Liver (tissue), 8 donors: ENCODE measurements at regions not wholly inside any gene's neighbourhood (a gene's known extent, or its start where the extent isn't known, plus 50 kb on each side); places are given as distances from the start of the nearest gene placed in this dataset.

Experiments
- DNase-seq: peaks from one replicate; pipeline ENCODE4 v3.0.0-alpha.2; 2017; ENCODE audit warnings: low spot score
- H3K27ac ChIP-seq, 2 donors: one replicate each; pipeline ENCODE4 v1.7.0; 2013; ENCODE audit warnings: inconsistent platforms in 2 of 2, low read length in 2 of 2, control low read depth in 1 of 2, low read depth in 1 of 2, mild to moderate bottlenecking in 1 of 2
- H3K27me3 ChIP-seq, 4 donors: one replicate each; pipeline versions ENCODE4 v1.6.1 to v1.7.0; 2013; ENCODE audit warnings: low read length in 3 of 4, inconsistent platforms in 1 of 4, mild to moderate bottlenecking in 1 of 4, moderate library complexity in 1 of 4; ENCODE audit not compliant: control insufficient read depth in 4 of 4, insufficient read depth in 4 of 4
- H3K36me3 ChIP-seq, 4 donors: one replicate each; pipeline versions ENCODE4 v1.6.1 to v1.7.0; 2013; ENCODE audit warnings: low read length in 3 of 4, mild to moderate bottlenecking in 3 of 4, low read depth in 1 of 4, moderate library complexity in 1 of 4; ENCODE audit not compliant: control insufficient read depth in 4 of 4, insufficient read depth in 3 of 4
- H3K4me1 ChIP-seq, 4 donors: one replicate each; pipeline versions ENCODE4 v1.6.1 to v1.7.0; 2013; ENCODE audit warnings: low read length in 3 of 4, mild to moderate bottlenecking in 3 of 4, moderate library complexity in 1 of 4; ENCODE audit not compliant: control insufficient read depth in 4 of 4, insufficient read depth in 4 of 4
- H3K4me3 ChIP-seq, 3 donors: one replicate each; pipeline versions ENCODE4 v1.6.1 to v1.7.0; 2013; ENCODE audit warnings: low read length in 3 of 3, control low read depth in 1 of 3, low read depth in 1 of 3, mild to moderate bottlenecking in 1 of 3
- H3K9ac ChIP-seq, 2 donors: one replicate each; pipeline ENCODE4 v1.7.0; 2013; ENCODE audit warnings: low read length in 2 of 2, mild to moderate bottlenecking in 2 of 2, moderate library complexity in 2 of 2, control low read depth in 1 of 2, low read depth in 1 of 2
- H3K9me3 ChIP-seq, 4 donors: one replicate each; pipeline versions ENCODE4 v1.6.1 to v1.7.0; 2013; ENCODE audit warnings: low read length in 3 of 4; ENCODE audit not compliant: control insufficient read depth in 4 of 4
- EGR1 ChIP-seq, 2 donors: IDR thresholded peaks; 2 replicates each; pipeline ENCODE4 v1.6.1; 2016 to 2018; ENCODE audit warnings: antibody characterized with exemption in 2 of 2, low read depth in 2 of 2
- FOXA1 ChIP-seq: IDR thresholded peaks from 2 replicates; pipeline ENCODE4 v1.6.1; 2016; ENCODE audit warnings: antibody characterized with exemption
- FOXA2 ChIP-seq: IDR thresholded peaks from 2 replicates; pipeline ENCODE4 v1.6.1; 2016; ENCODE audit warnings: antibody characterized with exemption
- GABPA ChIP-seq, 2 donors: IDR thresholded peaks in 1 of 2; conservative IDR thresholded peaks in 1 of 2; 2 replicates each; pipeline ENCODE4 v1.6.1; 2016; ENCODE audit warnings: antibody characterized with exemption in 2 of 2, mild to moderate bottlenecking in 1 of 2, moderate library complexity in 1 of 2
- HNF4A ChIP-seq, 2 donors: conservative IDR thresholded peaks; 2 replicates each; pipeline ENCODE4 v1.6.1; 2016; ENCODE audit warnings: antibody characterized with exemption in 2 of 2, mild to moderate bottlenecking in 2 of 2
- JUND ChIP-seq, 2 donors: IDR thresholded peaks; 2 replicates each; pipeline ENCODE4 v1.6.1; 2016; ENCODE audit warnings: antibody characterized with exemption in 2 of 2
- RAD21 ChIP-seq, 2 donors: IDR thresholded peaks; 2 replicates each; pipeline ENCODE4 v1.6.1; 2016; ENCODE audit warnings: antibody characterized with exemption in 2 of 2, mild to moderate bottlenecking in 2 of 2
- RXRA ChIP-seq, 2 donors: IDR thresholded peaks; 2 replicates each; pipeline ENCODE4 v1.6.1; 2017 to 2018; ENCODE audit warnings: antibody characterized with exemption in 2 of 2, mild to moderate bottlenecking in 1 of 2
- SP1 ChIP-seq: IDR thresholded peaks from 2 replicates; pipeline ENCODE4 v1.6.1; 2018; ENCODE audit warnings: antibody characterized with exemption, mild to moderate bottlenecking
- TAF1 ChIP-seq: conservative IDR thresholded peaks from 2 replicates; pipeline ENCODE4 v1.6.1; 2016; ENCODE audit warnings: antibody characterized with exemption, mild to moderate bottlenecking
- YY1 ChIP-seq: IDR thresholded peaks from 2 replicates; pipeline ENCODE4 v1.6.1; 2016; ENCODE audit warnings: antibody characterized with exemption, mild to moderate bottlenecking
- ZBTB33 ChIP-seq: IDR thresholded peaks from 2 replicates; pipeline ENCODE4 v1.6.1; 2016; ENCODE audit warnings: antibody characterized with exemption
- WGBS: extraction: QIAGEN DNeasy Blood & Tissue Kit; methylation state at CpG from one replicate; pipeline ENCODE4 v1.1.7; 2013; 5-methylcytosine and 5-hydroxymethylcytosine counted together
- TF ChIP-seq, protein P1 (sequence below): IDR thresholded peaks from 2 replicates; pipeline ENCODE4 v1.6.1; 2016; ENCODE audit warnings: antibody characterized with exemption
- TF ChIP-seq, protein P2 (sequence below): fragments of 150-350 bp; IDR thresholded peaks from 2 replicates; pipeline ENCODE4 v1.5.1; 2017; ENCODE audit warnings: improper control_type of control experiment, low read depth, low read length; ENCODE audit not compliant: missing input control
- donor health status: healthy.
- donor health status: healthy.
- donor health status: healthy.
- donor health status: healthy.
- donor health status: healthy.

- no peak for TF ChIP-seq RAD21 (IDR thresholded peaks at IDR 0.05)
- TF ChIP-seq FOXA2: no peak
- TF ChIP-seq YY1: no peak
- TF ChIP-seq, protein P1, sequence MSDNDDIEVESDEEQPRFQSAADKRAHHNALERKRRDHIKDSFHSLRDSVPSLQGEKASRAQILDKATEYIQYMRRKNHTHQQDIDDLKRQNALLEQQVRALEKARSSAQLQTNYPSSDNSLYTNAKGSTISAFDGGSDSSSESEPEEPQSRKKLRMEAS: no peak
- no peak for TF ChIP-seq HNF4A (conservative IDR thresholded peaks at IDR 0.05)
Observed at GRCh38 chr10:130380056-130380455, 243.9 kb downstream of the GLRX3 start (continued).

- Histone ChIP-seq H3K9me3 (peaks cover 0 to 8% (median 1%) of the 10 kb centered on the region in 4 donors), H3K4me3 (no peak overlapping the region), H3K27me3 (peaks cover 0 to 4% (median 0%) of the 10 kb centered on the region in 4 donors), H3K27ac (no peak overlapping the region), H3K36me3 (no peaks in the 10 kb centered on the region), H3K9ac (no peak overlapping the region), H3K4me1 (no peaks in the 10 kb centered on the region)
- WGBS: 88% methylated on average over 7 of the region's 7 CpGs
- TF ChIP-seq, protein P1: no peak
- no peak for DNase-seq
Observed at GRCh38 chr10:130382031-130382430, 245.8 kb downstream of the GLRX3 start.

- H3K36me3 ChIP-seq: no peaks in the 10 kb centered on the region
- no peaks in the 10 kb centered on the region for H3K4me1 ChIP-seq
- no peaks in the 10 kb centered on the region for H3K27me3 ChIP-seq
- H3K4me3 ChIP-seq: no peak overlapping the region
- DNase-seq: no peak
- peaks cover 1 to 12% (median 3%) of the 10 kb centered on the region in 4 donors for H3K9me3 ChIP-seq
- TF ChIP-seq EGR1 (IDR thresholded peaks at IDR 0.05; ENCODE audit: low read depth in 2 of 2) (no peak), RAD21 (IDR thresholded peaks at IDR 0.05) (no peak)
- TF ChIP-seq, protein P1: no peak
- no peak overlapping the region for H3K9ac ChIP-seq
- 63% methylated on average over 11 of the region's 11 CpGs for WGBS
- no peak overlapping the region for H3K27ac ChIP-seq
Observed at GRCh38 chr10:130387936-130388580, 251.9 kb downstream of the GLRX3 start.

- Histone ChIP-seq H3K9me3 (peaks cover 2 to 12% (median 3%) of the 10 kb centered on the region in 4 donors), H3K4me3 (no peak overlapping the region), H3K27ac (no peak overlapping the region), H3K27me3 (no peaks in the 10 kb centered on the region), H3K4me1 (no peaks in the 10 kb centered on the region), H3K9ac (no peak overlapping the region), H3K36me3 (no peaks in the 10 kb centered on the region)
- WGBS: 60% methylated on average over 6 of the region's 6 CpGs
- TF ChIP-seq RXRA (IDR thresholded peaks at IDR 0.05) (no peak), YY1 (no peak), GABPA (IDR thresholded peaks at IDR 0.05 in 1 of 2, conservative IDR thresholded peaks at IDR 0.05 in 1 of 2) (no peak), TAF1 (no peak)
- no peak for DNase-seq
Observed at GRCh38 chr10:130388746-130389145, 252.6 kb downstream of the GLRX3 start.

DNA sequence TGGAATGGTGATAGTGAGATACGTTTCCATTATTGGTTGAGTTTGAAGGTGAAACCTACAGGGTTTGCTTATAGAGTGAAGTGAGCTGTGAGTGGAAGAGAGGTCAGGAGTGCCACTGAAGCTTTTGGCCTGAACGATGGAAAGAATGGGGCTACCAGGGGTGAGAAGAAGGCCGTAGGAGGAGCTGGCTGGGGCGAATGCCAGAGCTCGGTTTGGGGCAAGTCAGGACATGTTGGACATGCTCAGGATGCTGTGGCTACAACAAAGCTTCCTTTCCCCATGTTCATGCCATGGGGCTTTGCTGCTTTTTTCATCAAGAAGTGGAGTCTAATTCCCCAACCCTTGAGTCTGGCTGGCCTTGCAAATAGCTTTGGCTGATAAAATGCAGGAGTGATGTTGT lies 253.7 kb downstream of the GLRX3 start:
- H3K9me3 ChIP-seq: peaks cover 0 to 14% (median 4%) of the 10 kb centered on the region in 4 donors
- no peak for DNase-seq
- no peak for TF ChIP-seq SP1
- no peak for TF ChIP-seq ZBTB33
- TF ChIP-seq, protein P2, sequence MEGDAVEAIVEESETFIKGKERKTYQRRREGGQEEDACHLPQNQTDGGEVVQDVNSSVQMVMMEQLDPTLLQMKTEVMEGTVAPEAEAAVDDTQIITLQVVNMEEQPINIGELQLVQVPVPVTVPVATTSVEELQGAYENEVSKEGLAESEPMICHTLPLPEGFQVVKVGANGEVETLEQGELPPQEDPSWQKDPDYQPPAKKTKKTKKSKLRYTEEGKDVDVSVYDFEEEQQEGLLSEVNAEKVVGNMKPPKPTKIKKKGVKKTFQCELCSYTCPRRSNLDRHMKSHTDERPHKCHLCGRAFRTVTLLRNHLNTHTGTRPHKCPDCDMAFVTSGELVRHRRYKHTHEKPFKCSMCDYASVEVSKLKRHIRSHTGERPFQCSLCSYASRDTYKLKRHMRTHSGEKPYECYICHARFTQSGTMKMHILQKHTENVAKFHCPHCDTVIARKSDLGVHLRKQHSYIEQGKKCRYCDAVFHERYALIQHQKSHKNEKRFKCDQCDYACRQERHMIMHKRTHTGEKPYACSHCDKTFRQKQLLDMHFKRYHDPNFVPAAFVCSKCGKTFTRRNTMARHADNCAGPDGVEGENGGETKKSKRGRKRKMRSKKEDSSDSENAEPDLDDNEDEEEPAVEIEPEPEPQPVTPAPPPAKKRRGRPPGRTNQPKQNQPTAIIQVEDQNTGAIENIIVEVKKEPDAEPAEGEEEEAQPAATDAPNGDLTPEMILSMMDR: no peak
- no peak for TF ChIP-seq EGR1 (IDR thresholded peaks at IDR 0.05; ENCODE audit: low read depth in 2 of 2)
- TF ChIP-seq HNF4A (conservative IDR thresholded peaks at IDR 0.05): no peak
- TF ChIP-seq, protein P1: no peak
- TF ChIP-seq JUND (IDR thresholded peaks at IDR 0.05): no peak
- no peak for TF ChIP-seq FOXA2
- TF ChIP-seq FOXA1: no peak
- TF ChIP-seq GABPA (IDR thresholded peaks at IDR 0.05 in 1 of 2, conservative IDR thresholded peaks at IDR 0.05 in 1 of 2): no peak

More for the DNA sequence above, 253.7 kb downstream of the GLRX3 start:
- Histone ChIP-seq H3K27me3 (no peaks in the 10 kb centered on the region), H3K4me3 (no peak overlapping the region), H3K36me3 (no peaks in the 10 kb centered on the region), H3K9ac (no peak overlapping the region), H3K27ac (no peak overlapping the region), H3K4me1 (no peaks in the 10 kb centered on the region)
- WGBS: 64% methylated on average over 5 of the region's 5 CpGs
